HG03457 (cell line): ENCODE measurements at regions not wholly inside any gene's neighbourhood (a gene's known extent, or its start where the extent isn't known, plus 50 kb on each side); places are given as distances from the start of the nearest gene placed in this dataset.

ENCODE experiments used
- ATAC-seq: cut with Tn5 transposase; IDR thresholded peaks from one replicate; pipeline ENCODE4 v1.9.1; 2021; ENCODE audit warnings: moderate number of reproducible peaks; ENCODE audit not compliant: unreplicated experiment

DNA sequence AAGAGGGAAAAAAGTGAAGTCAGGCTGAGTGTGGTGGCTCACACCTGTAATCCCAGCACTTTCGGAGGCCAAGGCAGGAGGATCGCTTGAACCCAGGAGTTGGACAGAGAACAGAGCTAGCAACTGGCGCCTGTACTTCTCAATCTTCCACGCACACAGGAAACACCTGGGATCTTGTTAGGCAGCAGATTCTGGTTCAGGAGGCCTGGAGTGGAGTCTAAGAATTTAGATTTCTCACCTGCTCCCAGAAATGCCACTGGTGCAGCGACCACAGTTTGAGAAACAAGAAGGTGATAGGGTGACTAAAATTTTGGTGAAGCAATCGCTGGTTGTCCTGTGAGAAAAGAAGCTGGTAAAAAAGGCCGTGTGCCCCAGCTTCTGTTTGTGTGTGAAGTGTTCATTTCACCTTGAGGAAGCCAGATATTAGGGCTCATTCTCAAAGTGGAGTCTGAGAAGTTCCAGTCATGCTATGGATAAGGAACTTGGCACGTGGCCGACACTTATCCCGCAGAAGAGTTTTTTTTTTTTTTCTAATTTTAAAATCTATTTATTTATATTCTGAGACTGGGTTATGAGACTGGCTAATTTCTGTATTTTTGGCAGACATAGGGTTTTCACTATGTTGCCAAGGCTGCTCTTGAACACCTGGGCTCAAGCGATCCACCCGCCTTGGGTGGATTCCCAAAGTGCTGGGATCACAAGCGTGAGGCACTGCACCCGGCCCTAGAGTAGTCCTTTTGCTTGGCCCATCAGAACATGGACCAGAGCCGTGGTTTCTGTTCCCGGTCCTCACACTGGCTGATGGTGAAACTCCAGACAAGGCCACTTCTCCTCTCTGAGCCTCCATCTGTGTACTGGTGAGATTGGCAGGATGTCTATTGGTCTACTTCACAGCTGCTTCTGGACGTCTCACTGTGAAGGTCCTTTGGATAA is 324.6 kb upstream of the PROK2 start:
- no peak for ATAC-seq

DNA sequence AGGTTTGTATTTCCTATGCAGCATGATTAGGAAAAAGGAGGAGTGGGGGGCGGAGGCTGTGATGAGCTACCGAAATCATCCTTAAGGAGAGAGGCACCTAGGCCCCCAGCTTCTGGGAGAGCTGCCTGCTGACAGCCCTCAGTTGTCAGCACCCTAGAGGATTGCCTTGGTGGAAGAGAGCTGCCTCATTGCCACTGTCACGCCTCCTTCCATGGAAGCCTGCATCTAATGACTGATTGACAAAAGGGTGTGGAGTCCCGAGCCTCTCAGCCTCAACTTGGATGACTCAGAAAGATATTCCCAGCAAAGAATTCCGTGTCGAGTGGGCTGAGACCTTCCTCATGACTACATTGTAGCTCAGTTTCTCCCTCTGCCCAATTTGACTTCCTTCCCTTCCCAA is 320.4 kb upstream of the PROK2 start:
- ATAC-seq = no peak

DNA sequence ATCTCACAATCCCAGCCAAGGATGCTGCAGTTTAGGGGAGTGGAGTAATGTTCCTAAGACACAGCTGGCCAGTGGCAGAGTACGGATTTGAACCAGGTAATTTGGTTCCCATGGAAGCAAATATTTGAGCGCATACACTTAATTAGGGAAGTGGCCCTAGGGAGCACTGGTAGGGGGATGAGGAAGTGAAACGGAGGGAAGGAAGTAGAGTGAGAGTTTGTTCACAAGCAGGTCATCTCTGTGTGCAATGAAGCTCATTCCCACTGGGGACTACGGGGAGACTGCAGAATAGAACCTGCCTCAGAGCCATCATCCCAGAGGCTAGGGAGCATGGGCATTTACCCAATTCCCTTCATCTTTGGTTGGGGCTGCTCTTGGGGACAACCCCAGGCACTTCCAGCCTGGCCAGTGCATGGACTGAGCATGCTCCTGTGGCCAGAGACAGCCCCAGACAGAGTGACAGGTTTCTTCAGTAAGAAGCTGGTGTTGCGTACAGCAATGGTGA is 317.2 kb upstream of the PROK2 start:
- ATAC-seq = peak; percentile 40

DNA sequence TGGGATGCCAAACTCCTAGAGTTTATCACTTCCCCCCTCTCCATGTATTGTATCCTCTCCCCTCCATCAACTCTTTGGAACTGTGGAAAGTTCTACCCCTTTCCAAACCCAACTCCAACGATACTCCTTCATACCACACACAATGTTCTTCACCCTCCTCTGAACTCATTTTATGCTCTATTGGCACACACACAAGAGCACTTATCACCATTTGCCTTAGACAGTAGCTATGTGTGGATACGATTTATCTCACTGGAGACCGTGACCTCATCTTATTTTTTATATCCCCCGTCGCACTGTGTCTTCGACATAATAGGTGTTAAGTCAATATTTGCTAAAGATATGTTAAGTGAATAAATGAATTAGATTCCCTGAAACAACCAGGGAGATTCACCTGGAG is 316.5 kb upstream of the PROK2 start:
- no peak for ATAC-seq

DNA sequence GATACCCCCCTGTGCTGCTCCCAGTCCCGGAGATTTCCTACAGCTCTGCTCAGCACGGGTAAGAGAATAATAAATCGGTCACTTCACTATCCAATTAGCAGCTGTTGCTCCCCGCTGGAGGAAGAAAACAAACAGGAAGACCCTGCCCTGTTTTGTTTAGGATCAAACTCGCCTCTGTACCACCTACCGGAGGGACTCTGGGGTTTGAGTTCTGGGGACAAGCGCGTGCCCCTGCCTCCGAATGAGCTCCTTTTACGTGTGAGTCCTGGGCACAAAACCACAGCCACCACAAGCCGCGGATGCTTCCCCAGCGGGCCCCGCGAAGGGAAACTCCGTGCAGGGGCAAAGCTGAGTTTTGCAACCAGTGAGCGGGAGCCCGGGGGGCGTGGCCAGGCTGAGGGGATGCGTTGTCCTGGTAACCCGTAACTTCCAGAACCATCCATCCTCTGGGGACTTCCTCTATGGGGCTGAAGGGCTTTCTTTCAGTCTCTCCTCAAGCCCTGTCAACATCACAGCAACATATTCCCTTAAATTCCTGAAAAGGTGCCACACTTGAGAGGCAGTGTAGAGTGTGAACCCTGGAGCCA is 315.7 kb upstream of the PROK2 start:
- ATAC-seq = peak; percentile 42

DNA sequence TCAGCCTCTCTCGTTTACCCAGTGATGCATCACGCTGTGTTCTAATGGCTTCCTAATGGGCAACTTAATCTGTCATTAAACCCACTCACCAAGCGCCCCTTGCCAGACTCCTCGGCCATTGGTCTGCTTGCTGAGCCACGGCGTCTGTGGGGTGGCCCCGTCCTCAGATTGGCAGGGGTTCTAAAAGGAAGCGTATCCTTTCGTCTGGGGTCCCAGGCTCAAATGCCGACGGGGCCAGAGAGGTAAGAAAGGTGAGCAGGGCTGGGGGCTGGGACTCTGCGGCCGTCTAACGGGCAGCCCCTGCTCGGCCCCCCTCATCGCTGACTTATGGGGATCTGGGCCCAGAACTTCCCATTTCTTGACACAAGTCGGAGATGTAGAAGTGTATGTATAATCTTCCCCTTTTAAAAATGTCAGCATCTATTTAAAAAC is 315.1 kb upstream of the PROK2 start:
- no peak for ATAC-seq

DNA sequence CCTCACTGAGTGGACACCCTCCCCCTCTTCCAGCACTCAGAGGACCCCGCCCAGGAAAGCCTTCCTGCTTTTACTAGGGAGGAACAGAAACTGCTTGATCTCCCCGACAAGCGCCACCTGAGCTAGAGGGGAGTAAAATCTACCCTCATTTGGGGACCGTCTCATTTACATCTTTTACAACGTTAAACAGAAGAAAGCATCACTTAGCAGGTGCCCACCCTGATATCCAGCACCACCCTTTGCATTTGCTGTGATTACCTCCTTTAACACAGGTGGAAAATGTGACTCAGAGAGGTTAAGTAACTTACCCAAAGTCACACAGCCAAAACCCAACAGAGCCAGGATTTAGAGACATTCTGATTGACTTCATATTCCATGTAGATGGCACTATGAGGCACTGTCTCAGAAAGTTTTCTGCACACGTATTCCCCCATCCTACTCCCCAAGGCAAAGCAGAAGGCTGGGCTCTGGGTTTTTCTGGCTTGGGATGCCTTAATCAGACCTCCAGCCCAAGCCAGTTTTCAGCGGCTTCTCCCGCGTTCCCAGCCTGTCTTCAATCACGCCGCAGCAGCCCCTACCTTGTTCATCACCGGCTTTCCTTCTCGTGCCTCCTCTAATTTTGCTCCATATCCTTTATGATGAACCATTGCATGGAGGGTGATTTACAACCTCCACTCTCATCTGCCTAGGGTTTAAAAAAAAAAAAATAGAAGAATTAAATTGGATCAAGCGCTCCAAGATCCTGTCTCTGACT is 314.6 kb upstream of the PROK2 start:
- ATAC-seq = no peak

DNA sequence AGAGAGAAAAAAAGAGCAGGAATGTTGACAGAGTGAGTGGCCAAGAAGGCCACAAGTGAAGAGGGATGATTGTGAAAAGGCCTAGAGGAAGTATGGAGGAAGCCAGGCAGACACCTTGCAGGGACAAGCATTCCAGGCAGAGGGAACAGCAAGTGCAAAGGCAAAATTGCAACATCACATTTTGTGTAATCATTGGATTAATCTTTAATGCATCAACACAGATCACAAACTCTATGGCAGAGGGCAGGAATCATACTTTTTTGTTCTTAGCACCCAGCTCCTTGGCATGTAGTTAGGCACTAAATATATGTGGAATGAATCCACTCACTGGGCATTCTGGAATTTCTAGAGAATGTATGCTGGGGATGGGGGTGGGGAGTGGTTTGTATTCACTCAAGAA is 312.1 kb upstream of the PROK2 start:
- ATAC-seq = no peak

DNA sequence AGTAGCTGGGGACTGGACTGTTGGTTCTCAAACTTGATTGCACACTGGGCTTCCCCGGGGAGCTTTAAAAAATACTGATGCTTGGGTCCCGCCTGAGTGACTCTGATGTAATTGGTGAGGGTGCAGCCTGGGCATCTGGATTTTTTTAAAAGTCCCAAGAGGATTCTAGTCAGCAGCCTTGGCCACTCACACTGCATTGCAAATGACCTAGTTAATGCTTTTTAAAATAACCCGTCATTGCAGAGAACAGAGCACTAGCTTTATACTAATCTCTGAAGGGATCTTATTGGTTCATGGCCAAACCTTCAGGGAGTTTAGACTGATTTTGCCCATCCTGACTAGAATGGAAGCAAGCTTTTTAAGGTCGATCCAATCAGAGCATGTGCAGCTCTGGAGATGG is 310.6 kb upstream of the PROK2 start:
- no peak for ATAC-seq

DNA sequence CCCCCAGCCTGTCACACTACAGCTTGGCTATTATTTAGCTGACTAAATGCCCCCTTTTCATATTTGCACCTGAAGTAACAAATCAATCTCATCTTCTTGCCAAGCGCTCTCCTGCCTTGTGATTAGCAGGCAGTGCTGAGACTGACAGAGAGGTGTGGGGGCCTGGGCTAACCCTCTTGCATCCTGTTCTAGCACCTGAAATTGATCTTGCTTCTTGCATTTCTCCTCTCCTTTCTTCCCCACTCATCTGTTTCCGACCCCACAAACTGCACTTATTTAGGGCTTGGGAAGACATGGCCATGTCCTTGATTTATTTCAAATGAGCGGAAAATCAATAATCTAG is 309.0 kb upstream of the PROK2 start:
- no peak for ATAC-seq

DNA sequence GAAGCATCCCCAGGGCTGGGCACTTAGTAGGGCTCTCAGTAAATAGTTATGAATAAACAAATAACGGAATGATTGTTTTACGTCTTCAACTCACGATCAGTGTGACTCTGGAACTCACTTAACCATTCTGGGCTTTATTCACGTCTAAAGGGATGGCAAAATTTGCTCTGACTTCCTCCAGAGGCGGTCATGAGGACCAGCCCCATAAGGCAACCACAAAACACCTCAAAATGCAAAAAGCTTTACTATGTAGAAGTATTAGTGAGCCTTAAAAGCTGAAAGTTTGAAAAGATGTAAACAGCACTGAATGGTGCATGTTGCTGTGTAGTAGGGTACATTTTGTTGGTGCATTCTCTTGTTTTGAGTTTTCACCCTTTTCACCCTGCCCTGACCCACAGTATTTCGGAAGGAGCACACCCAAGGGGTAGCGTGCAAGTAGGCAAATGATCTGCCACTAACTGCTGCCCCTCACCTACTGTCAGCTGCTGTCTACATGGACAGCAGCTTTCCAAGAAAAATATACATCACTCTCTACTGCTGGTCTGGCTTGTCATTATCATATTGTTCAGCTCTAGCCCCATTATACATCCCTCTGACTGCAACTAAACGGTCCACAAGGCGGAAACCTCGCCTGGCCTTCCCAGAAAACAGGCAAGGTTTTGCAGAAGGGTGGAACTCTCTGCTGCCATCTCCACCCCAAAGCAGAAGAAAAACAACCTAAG is 308.5 kb upstream of the PROK2 start:
- no peak for ATAC-seq

DNA sequence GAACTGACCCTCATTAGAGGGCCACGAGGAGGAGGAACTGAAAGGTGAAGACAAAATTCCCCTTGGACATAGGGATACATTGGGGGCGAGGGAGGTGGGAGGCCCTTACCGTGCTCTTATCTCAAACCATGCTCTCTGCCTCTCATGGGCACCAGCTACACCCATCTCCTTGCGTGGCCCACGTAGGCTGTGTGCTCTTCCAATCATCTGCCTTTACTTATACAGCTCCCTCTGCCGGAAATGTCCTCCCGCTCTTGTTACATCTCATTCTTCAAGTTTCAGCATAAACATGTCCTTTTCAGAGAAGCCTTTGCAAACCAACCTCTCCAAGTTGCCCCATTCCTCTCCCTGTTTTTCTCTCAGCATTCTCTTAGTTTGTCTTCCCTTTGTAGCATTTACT is 307.8 kb upstream of the PROK2 start:
- ATAC-seq = no peak

DNA sequence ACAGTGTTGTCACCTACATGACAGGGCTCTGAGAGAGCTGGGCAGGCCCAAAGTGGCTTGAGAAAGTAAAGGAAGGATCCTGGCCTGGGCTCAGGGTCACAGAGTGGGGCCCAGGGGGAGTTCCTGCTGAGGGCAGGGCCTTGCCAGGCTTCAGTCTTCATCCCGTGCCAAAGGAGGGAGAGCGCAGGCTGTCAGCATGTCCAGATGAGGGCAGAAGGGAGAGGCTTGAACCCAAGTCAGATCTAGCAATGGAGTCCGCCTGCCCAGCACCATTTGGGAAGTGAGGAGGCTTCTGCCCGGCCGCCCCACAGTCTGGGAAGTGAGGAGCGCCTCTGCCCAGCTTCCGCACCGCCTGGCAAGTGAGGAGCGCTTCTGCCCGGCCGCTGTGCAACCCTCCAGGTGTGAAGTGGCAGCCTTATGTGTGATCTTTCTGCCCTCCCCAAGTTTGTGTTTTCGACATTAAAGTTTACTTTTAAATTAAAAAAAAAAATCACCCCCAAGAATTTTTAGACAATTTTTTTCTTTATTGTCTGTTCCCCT is 303.6 kb upstream of the PROK2 start:
- no peak for ATAC-seq

DNA sequence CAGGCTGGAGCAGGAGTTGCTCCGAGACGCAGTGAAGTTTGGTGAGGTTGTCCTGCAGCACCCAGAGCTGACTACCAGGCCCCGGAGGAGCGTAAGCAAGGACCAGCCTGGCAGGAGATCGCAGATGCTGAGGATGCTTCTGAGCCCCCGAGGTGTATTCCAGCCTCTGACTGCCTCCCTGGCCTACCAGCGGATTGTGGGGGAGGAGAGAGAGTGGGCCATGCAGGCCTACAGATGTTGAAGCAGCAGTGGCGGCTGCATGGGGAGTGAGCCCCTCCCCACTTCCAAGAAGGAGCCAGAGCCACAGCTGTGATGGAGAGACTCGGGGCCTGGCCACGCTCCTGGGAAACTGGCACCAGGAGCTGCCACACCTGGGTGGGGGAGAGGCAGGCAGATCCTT is 302.5 kb upstream of the PROK2 start:
- no peak for ATAC-seq

DNA sequence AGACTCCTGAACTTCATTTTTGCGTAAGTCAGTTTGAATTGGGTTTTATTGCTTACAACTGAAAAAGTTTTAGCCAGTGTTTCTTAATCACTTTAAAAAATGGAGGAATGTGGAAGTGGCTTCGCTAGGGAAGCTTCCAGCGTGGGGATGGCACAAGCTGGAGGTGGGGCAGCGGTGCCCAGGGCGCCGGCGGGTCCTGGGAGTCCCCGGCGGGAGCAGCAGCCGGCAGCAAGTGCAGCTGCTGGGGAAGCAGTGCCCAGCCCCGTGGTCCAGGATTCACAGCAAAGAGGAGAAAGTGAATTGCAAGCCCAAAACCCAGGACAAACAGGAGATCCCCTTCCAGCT is 301.8 kb upstream of the PROK2 start:
- ATAC-seq = no peak

DNA sequence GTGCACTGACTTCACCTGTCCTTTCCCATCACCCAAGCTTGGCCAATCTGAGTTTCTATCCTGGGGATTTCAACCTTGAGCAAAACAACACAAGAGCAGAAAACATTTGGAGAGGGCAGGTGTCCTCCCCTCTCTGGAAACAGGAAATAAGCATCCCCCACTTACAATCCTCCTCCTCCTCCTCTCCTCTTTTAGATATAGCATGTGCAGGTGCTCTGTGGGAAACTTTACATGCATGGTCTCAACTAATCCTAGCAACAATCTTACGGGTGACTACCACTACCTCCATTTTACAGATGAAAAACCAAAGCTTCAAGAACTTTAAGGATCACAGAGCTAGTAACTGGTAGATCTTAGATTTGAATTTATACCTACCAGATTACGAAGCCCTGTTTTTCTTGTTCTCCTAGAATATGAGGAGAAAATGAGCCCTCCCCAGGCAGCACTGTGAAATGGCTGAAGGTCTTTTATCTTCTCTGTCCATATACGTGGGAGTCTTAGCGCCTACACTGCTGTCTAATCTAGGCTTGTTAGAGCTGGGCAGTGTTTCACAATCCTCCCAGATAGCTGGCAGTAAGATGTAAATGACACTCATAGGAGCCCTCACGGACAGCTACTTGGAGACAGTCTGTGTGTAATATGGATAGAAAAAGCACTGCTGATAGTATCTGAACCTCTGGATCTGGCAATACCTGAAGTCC is 301.2 kb upstream of the PROK2 start:
- no peak for ATAC-seq

DNA sequence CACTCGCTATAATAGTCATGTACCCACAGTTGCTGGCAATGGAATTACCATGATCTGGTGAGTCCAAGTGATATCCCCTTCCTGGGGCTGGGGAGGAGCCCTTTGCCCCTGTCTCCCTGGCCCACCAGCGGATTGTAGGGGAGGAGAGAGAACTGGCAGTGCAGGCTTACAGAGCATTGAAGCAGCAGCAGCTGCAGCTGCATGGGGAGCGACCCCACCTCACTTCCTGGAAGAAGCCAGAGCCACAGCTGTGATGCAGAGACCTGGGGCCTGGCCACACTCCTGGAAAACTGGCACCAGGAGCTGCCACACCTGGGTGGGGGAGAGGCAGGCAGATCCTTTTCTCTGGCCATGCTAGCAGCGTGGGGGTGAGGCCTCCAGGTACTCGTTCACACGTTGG is 300.1 kb upstream of the PROK2 start:
- no peak for ATAC-seq

DNA sequence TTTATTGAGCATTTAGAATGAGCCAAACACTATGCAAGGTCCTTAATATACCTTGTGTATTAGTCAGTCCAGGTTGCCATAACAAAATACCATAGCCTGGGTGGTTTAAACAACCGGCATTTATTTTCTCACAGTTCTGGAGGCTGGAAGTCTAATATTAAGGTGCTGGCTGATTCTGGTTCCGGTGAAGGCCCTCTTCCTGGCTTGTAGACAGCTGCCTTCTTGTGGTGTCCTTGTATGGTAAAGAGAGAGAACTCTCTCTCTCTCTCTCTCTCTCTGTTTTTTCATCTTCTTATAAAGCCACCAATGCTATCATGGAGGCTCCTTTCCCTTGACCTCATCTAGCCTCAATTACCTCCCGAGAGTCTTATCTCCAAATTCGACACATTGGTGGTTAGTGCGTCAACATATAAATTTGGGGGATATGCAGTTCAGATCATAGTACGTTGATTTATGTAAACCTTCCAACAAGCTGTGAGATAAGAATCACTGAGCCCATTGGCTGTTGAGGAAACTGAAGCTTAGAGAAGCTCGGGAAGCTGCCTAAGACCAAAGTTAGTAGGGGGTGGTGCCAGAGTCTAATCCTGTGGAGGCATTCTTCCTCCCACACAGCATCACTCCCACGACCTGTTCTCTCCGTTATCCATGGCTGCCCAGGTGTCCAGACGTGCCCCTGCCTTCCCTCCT is 298.0 kb upstream of the PROK2 start:
- no peak for ATAC-seq

DNA sequence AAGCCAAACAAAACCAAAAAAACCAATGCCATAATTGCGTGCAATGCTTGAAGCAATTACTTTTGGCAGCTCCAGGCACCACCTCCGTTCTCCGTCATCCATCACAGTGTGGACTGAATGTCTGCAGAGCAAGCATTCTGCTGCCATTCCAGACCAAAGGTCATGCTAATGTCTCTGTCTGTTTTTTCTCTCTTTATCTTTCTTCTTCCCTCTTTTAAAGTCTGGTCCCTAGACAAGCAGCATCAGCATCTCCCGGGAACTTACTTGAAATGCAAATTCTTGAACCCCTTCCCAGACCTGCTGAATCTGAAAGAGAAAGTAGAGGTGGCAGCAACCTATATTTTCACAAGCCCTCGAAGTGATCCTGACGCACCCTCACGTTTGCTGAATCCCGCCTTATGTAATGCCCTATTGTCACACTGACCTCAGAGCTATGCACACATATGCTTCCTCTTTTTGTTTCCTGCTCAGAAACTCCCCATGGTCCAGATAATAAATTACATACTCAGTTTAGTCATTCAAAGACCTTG is 297.3 kb upstream of the PROK2 start:
- ATAC-seq = peak; percentile 54
